Neuronal stem cell (in vitro differentiated cells): ENCODE measurements at regions not wholly inside any gene's neighbourhood (a gene's known extent, or its start where the extent isn't known, plus 50 kb on each side); places are given as distances from the start of the nearest gene placed in this dataset.

Source experiments
- DNase-seq: peaks from one replicate; pipeline ENCODE4 v3.0.0-alpha.2; 2013; ENCODE audit warnings: low spot score
- H2AFZ ChIP-seq: one replicate; pipeline ENCODE4 v1.6.1; 2013; ENCODE audit warnings: mild to moderate bottlenecking, low read length, inconsistent platforms
- H2AK5ac ChIP-seq: 2 replicates; pipeline ENCODE4 v1.6.1; 2013; ENCODE audit warnings: low read depth, mild to moderate bottlenecking, inconsistent platforms, low read length, moderate library complexity, mixed read lengths
- H2BK120ac ChIP-seq: 2 replicates; pipeline ENCODE4 v1.6.1; 2013; ENCODE audit warnings: low read depth, mild to moderate bottlenecking, inconsistent platforms, low read length, moderate library complexity, mixed read lengths
- H2BK12ac ChIP-seq: one replicate; pipeline ENCODE4 v1.6.1; 2013; ENCODE audit warnings: low read length, inconsistent platforms
- H2BK15ac ChIP-seq: 2 replicates; pipeline ENCODE4 v1.6.1; 2013; ENCODE audit warnings: mild to moderate bottlenecking, low read length, inconsistent platforms, mixed read lengths
- H2BK5ac ChIP-seq: one replicate; pipeline ENCODE4 v1.6.1; 2013; ENCODE audit warnings: inconsistent platforms, mild to moderate bottlenecking, low read length, moderate library complexity
- H3K14ac ChIP-seq: one replicate; pipeline ENCODE4 v1.6.1; 2013; ENCODE audit warnings: low read length, inconsistent platforms
- H3K18ac ChIP-seq: 2 replicates; pipeline ENCODE4 v1.6.1; 2013; ENCODE audit warnings: low read length, inconsistent platforms
- H3K23ac ChIP-seq: 2 replicates; pipeline ENCODE4 v1.6.1; 2013; ENCODE audit warnings: low read depth, mild to moderate bottlenecking, mixed read lengths, low read length, inconsistent platforms; ENCODE audit not compliant: poor library complexity
- H3K27ac ChIP-seq: replicated peaks from 3 replicates; pipeline ENCODE4 v1.5.1; 2013; ENCODE audit warnings: low read length, inconsistent platforms
- H3K27me3 ChIP-seq, 3 experiments: 2 replicates each; pipeline ENCODE4 v1.6.1; 2013; ENCODE audit warnings: low read length in 3 of 3, mild to moderate bottlenecking in 2 of 3, inconsistent platforms in 1 of 3, low read depth in 1 of 3, mixed read lengths in 1 of 3, moderate library complexity in 1 of 3; ENCODE audit not compliant: control insufficient read depth in 3 of 3, insufficient read depth in 3 of 3
- H3K36me3 ChIP-seq, 2 donors: replicated peaks in 1 of 2; 2 replicates each; pipeline ENCODE4 v1.6.1; 2013; ENCODE audit warnings: low read length in 2 of 2; ENCODE audit not compliant: control insufficient read depth in 2 of 2, insufficient read depth in 2 of 2
- H3K4ac ChIP-seq: 2 replicates; pipeline ENCODE4 v1.6.1; 2013; ENCODE audit warnings: inconsistent platforms, mild to moderate bottlenecking, low read length, moderate library complexity
- H3K4me1 ChIP-seq, 2 donors: 1 replicate in 1 of 2; 2 replicates in 1 of 2; pipeline ENCODE4 v1.6.1; 2013; ENCODE audit warnings: low read length in 2 of 2, low read depth in 1 of 2; ENCODE audit not compliant: control insufficient read depth in 2 of 2, insufficient read depth in 1 of 2
- H3K4me2 ChIP-seq: one replicate; pipeline ENCODE4 v1.6.1; 2013; ENCODE audit warnings: mild to moderate bottlenecking, low read length, inconsistent platforms; ENCODE audit not compliant: insufficient read depth, poor library complexity, severe bottlenecking
- H3K4me3 ChIP-seq, 2 donors: 2 replicates each; pipeline ENCODE4 v1.5.1; 2013; ENCODE audit warnings: low read length in 2 of 2, mild to moderate bottlenecking in 2 of 2, inconsistent platforms in 1 of 2, moderate library complexity in 1 of 2
- H3K79me1 ChIP-seq: one replicate; pipeline ENCODE4 v1.6.1; 2013; ENCODE audit warnings: low read depth, mild to moderate bottlenecking, inconsistent platforms, low read length, moderate library complexity
- H3K9ac ChIP-seq: one replicate; pipeline ENCODE4 v1.6.1; 2013; ENCODE audit warnings: mild to moderate bottlenecking, low read depth, low read length, inconsistent platforms; ENCODE audit not compliant: poor library complexity
- H3K9me3 ChIP-seq, 2 donors: replicated peaks in 1 of 2; 2 replicates each; pipeline versions ENCODE3 to v1.6.1; 2013; ENCODE audit warnings: low read length in 2 of 2, mild to moderate bottlenecking in 2 of 2, inconsistent platforms in 1 of 2, low read depth in 1 of 2, mixed read lengths in 1 of 2, moderate library complexity in 1 of 2; ENCODE audit not compliant: control insufficient read depth in 2 of 2, insufficient read depth in 1 of 2
- H4K8ac ChIP-seq: one replicate; pipeline ENCODE4 v1.6.1; 2013; ENCODE audit warnings: low read depth, mild to moderate bottlenecking, inconsistent platforms, low read length, moderate library complexity
- H4K91ac ChIP-seq: one replicate; pipeline ENCODE4 v1.6.1; 2013; ENCODE audit warnings: low read length, low read depth, mild to moderate bottlenecking, inconsistent platforms; ENCODE audit not compliant: poor library complexity
- WGBS, 2 donors: extraction: QIAGEN DNeasy Blood & Tissue Kit; methylation state at CpG; one replicate each; pipeline ENCODE4 v1.1.7; 2013; ENCODE audit warnings: missing lambda C conversion rate in 2 of 2, mixed read lengths in 1 of 2; ENCODE audit not compliant: insufficient read length in 2 of 2, insufficient replicate concordance in 1 of 2; ENCODE audit errors: extremely low coverage in 2 of 2; 5-methylcytosine and 5-hydroxymethylcytosine counted together

DNA sequence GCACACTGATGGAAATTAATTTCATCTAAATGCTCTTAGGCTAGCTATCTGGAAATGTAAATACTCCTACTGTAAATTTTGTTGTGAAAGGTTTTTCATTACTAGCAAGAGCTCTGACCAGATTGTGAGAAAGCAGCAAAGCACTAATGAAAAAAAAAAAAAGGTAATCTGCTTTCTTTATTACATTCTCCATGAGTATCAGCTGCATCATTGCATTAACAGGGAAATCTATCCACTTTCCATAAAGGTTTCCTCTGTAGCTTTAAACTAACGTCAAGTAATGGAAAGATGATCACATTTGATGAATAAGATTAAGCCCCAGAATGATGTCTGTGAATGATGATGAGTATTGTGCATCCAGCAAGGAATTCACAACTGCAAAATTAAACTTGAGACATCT lies 790.6 kb upstream of the TYRP1 start:
- Histone ChIP-seq H3K9ac (no peak overlapping the region), H3K79me1 (no peaks in the 10 kb centered on the region), H3K4me3 (no peak overlapping the region)

DNA sequence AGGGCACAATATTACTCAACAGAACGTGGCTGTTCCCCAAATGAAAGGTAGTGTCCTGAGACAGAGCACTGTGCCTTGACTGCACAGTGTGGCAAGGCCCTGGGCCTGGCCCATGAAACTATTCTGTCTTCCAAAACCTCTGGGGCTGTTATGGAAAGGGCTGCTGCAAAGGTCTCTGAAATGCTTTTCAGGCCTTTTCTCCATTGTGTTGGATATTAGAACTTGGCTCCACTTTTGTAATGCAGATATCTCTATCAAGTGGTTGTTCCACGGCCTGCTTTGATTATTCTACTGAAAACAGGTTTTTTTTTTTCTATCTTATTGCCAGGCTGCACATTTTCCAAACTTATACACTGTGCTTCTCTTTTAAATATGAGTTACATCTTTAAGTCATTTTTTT lies 777.5 kb upstream of the TYRP1 start:
- no CpG with 5 or more reads among the region's 2 CpGs for WGBS, 2 donors
- H2BK15ac ChIP-seq = no peak overlapping the region
- no peaks in the 10 kb centered on the region for H3K36me3 ChIP-seq
- no peak overlapping the region for H2BK12ac ChIP-seq
- H3K18ac ChIP-seq = no peak overlapping the region
- H3K9me3 ChIP-seq = no peaks in the 10 kb centered on the region
- no peak overlapping the region for H3K4me3 ChIP-seq
- H2BK120ac ChIP-seq = no peak overlapping the region
- H3K9ac ChIP-seq = no peak overlapping the region
- H3K4ac ChIP-seq = no peak overlapping the region
- H3K14ac ChIP-seq = no peak overlapping the region
- H4K8ac ChIP-seq = no peak overlapping the region
- H3K27me3 ChIP-seq = no peaks in the 10 kb centered on the region
- H2AK5ac ChIP-seq = no peak overlapping the region
- H3K23ac ChIP-seq = no peak overlapping the region
- no peaks in the 10 kb centered on the region for H3K4me1 ChIP-seq
- DNase-seq = no peak
- H2BK5ac ChIP-seq = no peak overlapping the region
- H3K27ac ChIP-seq = no peak overlapping the region
- H4K91ac ChIP-seq = no peak overlapping the region
- no peaks in the 10 kb centered on the region for H3K79me1 ChIP-seq
- H3K4me2 ChIP-seq = no peak overlapping the region
- no peak overlapping the region for H2AFZ ChIP-seq

More for the DNA sequence above, 790.6 kb upstream of the TYRP1 start:
- Histone ChIP-seq H3K18ac (no peak overlapping the region), H3K4me2 (no peak overlapping the region), H2BK15ac (no peak overlapping the region), H2AFZ (no peak overlapping the region), H4K91ac (no peak overlapping the region), H3K36me3 (no peaks in the 10 kb centered on the region), H3K14ac (no peak overlapping the region), H2BK120ac (no peak overlapping the region), H2BK12ac (no peak overlapping the region), H3K27ac (no peak overlapping the region), H2AK5ac (no peak overlapping the region), H3K27me3 (no peaks in the 10 kb centered on the region), H2BK5ac (no peak overlapping the region), H4K8ac (no peak overlapping the region), H3K9me3 (no peaks in the 10 kb centered on the region), H3K4me1 (no peaks in the 10 kb centered on the region), H3K4ac (no peak overlapping the region), H3K23ac (no peak overlapping the region)
- WGBS, 2 donors = no CpG with 5 or more reads among the region's 1 CpG
- no peak for DNase-seq

DNA sequence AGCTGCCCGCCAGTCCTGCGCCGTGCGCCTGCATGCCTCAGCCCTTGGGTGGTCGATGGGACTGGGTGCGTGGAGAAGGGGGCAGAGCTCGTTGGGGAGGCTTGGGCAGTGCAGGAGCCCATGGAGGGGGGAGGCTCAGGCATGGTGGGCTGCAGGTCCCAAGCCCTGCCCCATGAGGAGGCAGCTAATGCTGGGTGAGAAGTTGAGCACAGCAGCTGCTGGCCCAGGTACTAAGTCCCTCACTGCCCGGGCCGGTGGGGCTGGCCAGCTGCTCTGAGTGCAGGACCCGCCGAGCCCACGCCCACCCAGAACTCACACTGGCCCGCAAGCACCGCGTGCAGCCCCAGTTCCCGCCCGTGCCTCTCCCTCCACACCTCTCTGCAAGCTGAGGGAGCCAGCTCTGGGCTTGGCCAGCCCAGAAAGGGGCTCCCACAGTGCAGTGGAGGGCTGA lies 764.3 kb upstream of the TYRP1 start:
- Histone ChIP-seq H3K27me3 (no peaks in the 10 kb centered on the region), H3K4me1 (no peaks in the 10 kb centered on the region), H3K4ac (no peak overlapping the region), H2BK12ac (no peak overlapping the region), H2BK5ac (no peak overlapping the region), H3K27ac (no peak overlapping the region), H2AK5ac (peak overlapping the region; percentile 37), H3K9ac (no peak overlapping the region), H3K9me3 (no peaks in the 10 kb centered on the region), H3K4me2 (no peak overlapping the region), H3K4me3 (no peak overlapping the region), H3K36me3 (no peaks in the 10 kb centered on the region), H2AFZ (no peak overlapping the region), H4K8ac (no peak overlapping the region), H2BK120ac (no peak overlapping the region), H2BK15ac (no peak overlapping the region), H4K91ac (no peak overlapping the region), H3K14ac (peak overlapping the region; percentile 82), H3K79me1 (no peaks in the 10 kb centered on the region), H3K18ac (no peak overlapping the region), H3K23ac (no peak overlapping the region)
- WGBS, 2 donors = no CpG with 5 or more reads among the region's 17 CpGs
- no peak for DNase-seq

DNA sequence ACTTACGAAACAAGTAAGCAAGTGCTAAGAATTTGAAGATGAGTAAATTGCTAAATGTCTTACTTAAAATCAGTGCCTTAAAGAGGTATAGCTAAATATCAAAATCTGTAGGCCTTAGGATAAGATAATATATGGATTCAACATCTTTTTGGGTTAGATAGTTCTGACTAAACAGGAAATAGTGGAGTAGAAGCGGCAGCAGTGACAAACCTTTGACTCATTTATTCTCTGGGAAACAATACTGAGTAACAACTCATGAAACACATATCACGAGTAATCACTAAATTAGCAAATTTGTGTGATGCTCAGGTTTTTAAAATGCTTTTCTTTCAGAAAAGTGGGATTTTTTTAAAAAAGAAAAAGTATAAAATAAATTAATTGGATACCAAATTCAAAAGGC lies 762.1 kb upstream of the TYRP1 start:
- Histone ChIP-seq H3K4me3 (no peak overlapping the region), H4K8ac (no peak overlapping the region), H3K23ac (no peak overlapping the region), H3K36me3 (no peaks in the 10 kb centered on the region), H3K9ac (no peak overlapping the region), H3K27me3 (no peaks in the 10 kb centered on the region), H2BK12ac (no peak overlapping the region), H3K4ac (no peak overlapping the region), H2BK5ac (no peak overlapping the region), H2AK5ac (no peak overlapping the region), H3K4me1 (no peaks in the 10 kb centered on the region), H3K4me2 (no peak overlapping the region), H4K91ac (no peak overlapping the region), H2BK15ac (no peak overlapping the region), H3K9me3 (no peaks in the 10 kb centered on the region), H3K14ac (no peak overlapping the region), H2AFZ (no peak overlapping the region), H3K27ac (no peak overlapping the region), H3K79me1 (no peaks in the 10 kb centered on the region), H2BK120ac (no peak overlapping the region), H3K18ac (no peak overlapping the region)
- WGBS, 2 donors = no CpG with 5 or more reads among the region's 3 CpGs
- DNase-seq = no peak
